ENCODE measurements at regions not wholly inside any gene's neighbourhood (a gene's known extent, or its start where the extent isn't known, plus 50 kb on each side); places are given as distances from the start of the nearest gene placed in this dataset.

DNA sequence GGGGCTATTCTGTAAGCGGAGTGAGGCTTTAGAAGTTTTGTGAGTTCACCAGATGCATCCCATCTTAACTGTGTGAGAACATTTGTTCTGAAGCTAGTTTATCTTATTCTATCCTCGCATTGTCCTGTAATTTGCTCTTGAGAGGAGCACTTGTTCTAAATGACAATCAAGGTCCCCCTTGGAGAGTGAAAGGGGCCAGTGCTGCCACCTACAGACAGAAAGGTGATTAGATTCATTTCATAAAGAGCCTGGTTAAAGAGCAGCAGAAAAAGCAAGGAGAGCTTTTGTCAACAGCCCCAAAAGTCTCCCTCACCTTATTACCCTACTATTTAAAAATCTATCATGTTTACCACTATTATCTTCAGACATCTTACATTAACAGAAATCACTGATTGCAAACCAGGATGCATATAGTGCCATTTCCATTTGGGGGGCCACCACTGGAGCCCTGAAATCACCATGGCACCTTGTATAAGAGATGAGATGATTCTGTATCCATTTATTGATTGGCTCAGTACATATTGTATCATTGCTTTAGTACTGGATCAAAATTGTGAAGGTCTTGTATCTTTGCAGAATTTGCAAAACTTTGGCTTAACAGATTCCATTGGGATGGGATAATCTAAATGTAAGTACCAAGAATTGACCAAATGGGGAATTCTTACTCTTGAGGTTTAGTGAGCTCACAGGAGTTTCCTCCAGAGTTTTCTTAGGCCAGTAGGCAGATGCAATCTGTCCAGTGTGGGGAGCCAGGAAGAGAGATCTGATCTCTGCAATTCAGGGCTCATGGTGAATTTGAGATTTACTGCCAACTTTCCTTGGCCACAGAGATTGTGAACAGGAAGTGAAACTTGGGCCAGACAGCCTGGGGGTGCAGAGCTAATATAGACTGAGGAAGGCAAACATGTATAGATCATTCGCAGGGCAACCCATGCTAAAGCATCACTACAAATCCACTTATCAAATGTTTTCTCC, 64.3 kb upstream of the TRABD2B start:
- Histone ChIP-seq H3K4me1 (ENCODE audit: insufficient read depth) (no peaks in the 10 kb centered on the region), H4K20me1 (ENCODE audit: insufficient read depth) (no peaks in the 10 kb centered on the region), H3K9me2 (ENCODE audit: insufficient read depth) (no peaks in the 10 kb centered on the region), H3K27me3 (replicated peaks; ENCODE audit: insufficient read depth) (peaks cover 30% of the 10 kb centered on the region), H3K79me2 (ENCODE audit: insufficient read depth) (no peaks in the 10 kb centered on the region), H3K9ac (no peak overlapping the region), H3K9me3 (ENCODE audit: low read depth) (no peaks in the 10 kb centered on the region), H3K27ac (no peak overlapping the region), H2AFZ (no peak overlapping the region), H3K36me3 (ENCODE audit: low read depth) (no peaks in the 10 kb centered on the region), H3K4me3 (no peak overlapping the region), H3K4me2 (ENCODE audit: unreplicated experiment) (no peak overlapping the region), H3F3A (ENCODE audit: insufficient read depth) (no peaks in the 10 kb centered on the region)
- TF ChIP-seq EZH2 (IDR thresholded peaks at IDR 0.05; ENCODE audit: insufficient read depth, poor library complexity, severe bottlenecking) (no peak), EZH2phosphoT487 (IDR thresholded peaks at IDR 0.05; ENCODE audit: insufficient read depth, low read depth) (no peak)
- DNase-seq, result peak; percentile 70
- in situ Hi-C loops (cut with MboI), result no loop called here
- WGBS, 2 experiments (ENCODE audit: low coverage in 1 of 2, low lambda C conversion rate in 2 of 2, missing lambda C conversion rate in 2 of 2), result 28 to 44% methylated on average over 3 of the region's 3 CpGs

- no peak for DNase-seq
- H3K9ac ChIP-seq, result no peak overlapping the region
- no peak overlapping the region for H2AFZ ChIP-seq
- TF ChIP-seq EZH2 (IDR thresholded peaks at IDR 0.05; ENCODE audit: insufficient read depth, poor library complexity, severe bottlenecking) (no peak), EZH2phosphoT487 (IDR thresholded peaks at IDR 0.05; ENCODE audit: insufficient read depth, low read depth) (no peak)
- no peaks in the 10 kb centered on the region for H3K79me2 ChIP-seq (ENCODE audit: insufficient read depth)
- no peak overlapping the region for H3K4me2 ChIP-seq (ENCODE audit: unreplicated experiment)
- H3K36me3 ChIP-seq (ENCODE audit: low read depth), result no peaks in the 10 kb centered on the region
- peaks cover 35% of the 10 kb centered on the region for H3K27me3 ChIP-seq (replicated peaks; ENCODE audit: insufficient read depth)
- H3K4me1 ChIP-seq (ENCODE audit: insufficient read depth), result no peaks in the 10 kb centered on the region
- H3F3A ChIP-seq (ENCODE audit: insufficient read depth), result no peaks in the 10 kb centered on the region
- no peaks in the 10 kb centered on the region for H4K20me1 ChIP-seq (ENCODE audit: insufficient read depth)
- 57 to 73% methylated on average over 1 of the region's 1 CpG for WGBS, 2 experiments (ENCODE audit: low coverage in 1 of 2, low lambda C conversion rate in 2 of 2, missing lambda C conversion rate in 2 of 2)
- H3K4me3 ChIP-seq, result no peak overlapping the region
- no peaks in the 10 kb centered on the region for H3K9me3 ChIP-seq (ENCODE audit: low read depth)
- H3K9me2 ChIP-seq (ENCODE audit: insufficient read depth), result no peaks in the 10 kb centered on the region
- in situ Hi-C loops (cut with MboI), result no loop called here
- H3K27ac ChIP-seq, result no peak overlapping the region
Observed at GRCh38 chr1:48059289-48059688, 62.1 kb upstream of the TRABD2B start.

- Histone ChIP-seq H3K36me3 (ENCODE audit: low read depth) (no peaks in the 10 kb centered on the region), H3K4me3 (no peak overlapping the region), H3K4me2 (ENCODE audit: unreplicated experiment) (no peak overlapping the region), H4K20me1 (ENCODE audit: insufficient read depth) (no peaks in the 10 kb centered on the region), H3K27me3 (replicated peaks; ENCODE audit: insufficient read depth) (peaks cover 27% of the 10 kb centered on the region), H3K9me3 (ENCODE audit: low read depth) (no peaks in the 10 kb centered on the region), H3F3A (ENCODE audit: insufficient read depth) (no peaks in the 10 kb centered on the region), H2AFZ (no peak overlapping the region), H3K9ac (no peak overlapping the region), H3K4me1 (ENCODE audit: insufficient read depth) (no peaks in the 10 kb centered on the region), H3K9me2 (ENCODE audit: insufficient read depth) (no peaks in the 10 kb centered on the region), H3K27ac (no peak overlapping the region), H3K79me2 (ENCODE audit: insufficient read depth) (no peaks in the 10 kb centered on the region)
- no peak for DNase-seq
- in situ Hi-C loops (cut with MboI), result no loop called here
- no peak for TF ChIP-seq EZH2 (IDR thresholded peaks at IDR 0.05; ENCODE audit: insufficient read depth, poor library complexity, severe bottlenecking)
- no peak for TF ChIP-seq EZH2phosphoT487 (IDR thresholded peaks at IDR 0.05; ENCODE audit: insufficient read depth, low read depth)
- 56 to 58% methylated on average over 11 of the region's 11 CpGs for WGBS, 2 experiments (ENCODE audit: low coverage in 1 of 2, low lambda C conversion rate in 2 of 2, missing lambda C conversion rate in 2 of 2)
Observed at GRCh38 chr1:48058135-48059025, 61.2 kb upstream of the TRABD2B start.

DNA sequence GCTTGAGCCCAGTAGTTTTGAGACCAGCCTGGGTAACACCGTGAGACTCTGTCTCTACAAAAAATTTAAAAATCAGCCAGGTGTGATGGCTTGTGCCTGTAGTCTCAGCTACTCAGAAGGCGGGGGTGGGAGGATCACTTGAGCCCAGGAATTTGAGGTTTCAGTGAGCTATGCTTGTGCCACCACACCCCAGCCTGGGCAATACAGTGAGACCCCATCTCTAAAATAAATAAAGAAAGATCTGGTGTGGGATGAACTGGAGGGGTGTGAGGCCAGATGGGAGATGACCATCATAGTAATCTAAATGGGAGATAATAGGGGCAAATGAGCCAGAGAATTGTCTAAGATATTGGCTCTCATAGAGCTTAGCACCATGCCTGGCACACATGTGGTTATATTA, 60.1 kb upstream of the TRABD2B start:
- no peaks in the 10 kb centered on the region; the same call in 1 of the 2 replicates for H3K4me1 ChIP-seq (ENCODE audit: insufficient read depth)
- no peaks in the 10 kb centered on the region for H3K9me3 ChIP-seq (ENCODE audit: low read depth)
- no peak for DNase-seq
- H2AFZ ChIP-seq, result no peak overlapping the region
- H3K4me3 ChIP-seq, result no peak overlapping the region
- H3K9ac ChIP-seq, result no peak overlapping the region
- no peaks in the 10 kb centered on the region for H3F3A ChIP-seq (ENCODE audit: insufficient read depth)
- TF ChIP-seq EZH2phosphoT487 (IDR thresholded peaks at IDR 0.05; ENCODE audit: insufficient read depth, low read depth) (no peak), EZH2 (IDR thresholded peaks at IDR 0.05; ENCODE audit: insufficient read depth, poor library complexity, severe bottlenecking) (no peak)
- no peaks in the 10 kb centered on the region for H3K36me3 ChIP-seq (ENCODE audit: low read depth)
- H3K79me2 ChIP-seq (ENCODE audit: insufficient read depth), result no peaks in the 10 kb centered on the region
- H4K20me1 ChIP-seq (ENCODE audit: insufficient read depth), result no peaks in the 10 kb centered on the region
- H3K9me2 ChIP-seq (ENCODE audit: insufficient read depth), result no peaks in the 10 kb centered on the region
- H3K4me2 ChIP-seq (ENCODE audit: unreplicated experiment), result no peak overlapping the region
- WGBS, 2 experiments (ENCODE audit: low coverage in 1 of 2, low lambda C conversion rate in 2 of 2, missing lambda C conversion rate in 2 of 2), result 56 to 57% methylated on average over 2 of the region's 2 CpGs
- H3K27me3 ChIP-seq (replicated peaks; ENCODE audit: insufficient read depth), result peaks cover 23% of the 10 kb centered on the region
- in situ Hi-C loops (cut with MboI), result no loop called here
- no peak overlapping the region for H3K27ac ChIP-seq

Data from GM23248 (cell line).